HK-2 (cell line): ENCODE measurements at regions not wholly inside any gene's neighbourhood (a gene's known extent, or its start where the extent isn't known, plus 50 kb on each side); places are given as distances from the start of the nearest gene placed in this dataset.
"Not testable (repeated sequence)": the region's sequence is repeated elsewhere in the genome, so short reads cannot be mapped to it uniquely, and the experiment has no call there.

ENCODE experiments used
- DNase-seq: peaks from one replicate; pipeline ENCODE4 v3.0.0-alpha.2; 2018; ENCODE audit not compliant: unreplicated experiment

- no peak for DNase-seq
Observed at GRCh38 chr9:745761-746380, 95.6 kb upstream of the DMRT1 start.

GRCh38 chr9:746661-747434, 94.6 kb upstream of the DMRT1 start:
- no peak for DNase-seq

GRCh38 chr9:747567-747966, 93.9 kb upstream of the DMRT1 start:
- DNase-seq = no peak

GRCh38 chr9:748861-749497, 92.5 kb upstream of the DMRT1 start:
- no peak for DNase-seq

GRCh38 chr9:749716-750115, 91.8 kb upstream of the DMRT1 start:
- no peak for DNase-seq

GRCh38 chr9:750249-750967, 91.1 kb upstream of the DMRT1 start:
- DNase-seq = no peak

GRCh38 chr9:751137-752051, 90.1 kb upstream of the DMRT1 start:
- no peak for DNase-seq

GRCh38 chr9:752201-752600, 89.3 kb upstream of the DMRT1 start:
- DNase-seq = no peak

GRCh38 chr9:752681-753200, 88.8 kb upstream of the DMRT1 start:
- no peak for DNase-seq

GRCh38 chr9:753734-754133, 87.8 kb upstream of the DMRT1 start:
- DNase-seq = not testable (repeated sequence)

- no peak for DNase-seq
Observed at GRCh38 chr9:754150-754931, 87.2 kb upstream of the DMRT1 start.

GRCh38 chr9:755454-756381, 85.8 kb upstream of the DMRT1 start:
- peak; percentile 42 for DNase-seq

GRCh38 chr9:757246-757881, 84.1 kb upstream of the DMRT1 start:
- DNase-seq = no peak

GRCh38 chr9:758146-758545, 83.4 kb upstream of the DMRT1 start:
- DNase-seq = no peak

- DNase-seq = no peak
Observed at GRCh38 chr9:759541-759940, 82.0 kb upstream of the DMRT1 start.

GRCh38 chr9:759983-760736, 81.3 kb upstream of the DMRT1 start:
- no peak for DNase-seq

- DNase-seq = no peak
Observed at GRCh38 chr9:761176-761792, 80.2 kb upstream of the DMRT1 start.
